NOMO-1 treated with dmso at 0.1 percent for 144 hours (cell line): ENCODE measurements at regions not wholly inside any gene's neighbourhood (a gene's known extent, or its start where the extent isn't known, plus 50 kb on each side); places are given as distances from the start of the nearest gene placed in this dataset.
"Not testable (repeated sequence)": the region's sequence is repeated elsewhere in the genome, so short reads cannot be mapped to it uniquely, and the experiment has no call there.

Experiments used
- DNase-seq: peaks from one replicate; lab custom pipeline; 2025; ENCODE audit not compliant: unreplicated experiment; lab: John Stamatoyannopoulos, UW

- no peak for DNase-seq
Measured at GRCh38 chr10:78427497-78428031, 393.9 kb downstream of the RPS24 start.

GRCh38 chr10:78428579-78428978 lies 394.9 kb downstream of the RPS24 start:
- no peak for DNase-seq

DNA sequence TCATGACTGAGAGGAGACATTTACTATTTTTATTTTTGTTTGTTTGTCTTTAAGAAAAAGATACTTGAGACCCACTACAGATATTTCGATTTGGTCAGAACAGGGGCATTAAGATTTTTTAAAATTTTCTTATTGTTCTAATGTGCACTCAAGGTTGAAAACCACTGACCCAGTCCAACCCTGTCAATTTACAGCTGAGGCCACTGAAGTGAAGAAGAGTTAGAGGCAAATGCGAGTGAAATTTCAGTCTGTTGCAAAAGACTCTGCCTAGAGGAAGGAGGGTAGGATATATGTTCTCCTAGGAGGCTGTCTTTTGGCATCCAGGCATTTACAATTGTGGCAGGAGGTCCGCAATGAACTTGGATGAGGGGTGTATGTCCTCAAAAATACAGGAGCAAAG lies 396.3 kb downstream of the RPS24 start:
- DNase-seq, result no peak

DNA sequence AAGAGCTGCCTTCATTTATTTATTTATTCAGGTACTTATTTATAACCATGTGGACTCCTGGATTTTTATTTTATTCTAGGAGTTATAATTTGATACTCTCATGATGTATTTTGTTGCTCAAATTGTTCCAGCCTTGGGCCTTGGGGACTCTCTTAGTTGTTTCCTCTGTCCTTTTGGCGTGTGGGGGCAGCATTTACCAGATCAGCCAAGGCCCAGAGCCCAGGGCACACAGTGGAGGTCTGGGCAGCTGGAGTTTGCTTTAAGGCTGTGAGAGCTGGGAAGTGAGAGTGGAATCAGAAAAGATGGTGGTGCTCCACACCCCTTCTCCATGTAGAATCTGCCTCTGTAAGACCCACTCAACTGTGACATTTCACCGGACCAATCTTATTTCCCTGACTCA lies 398.9 kb downstream of the RPS24 start:
- DNase-seq, result no peak

DNA sequence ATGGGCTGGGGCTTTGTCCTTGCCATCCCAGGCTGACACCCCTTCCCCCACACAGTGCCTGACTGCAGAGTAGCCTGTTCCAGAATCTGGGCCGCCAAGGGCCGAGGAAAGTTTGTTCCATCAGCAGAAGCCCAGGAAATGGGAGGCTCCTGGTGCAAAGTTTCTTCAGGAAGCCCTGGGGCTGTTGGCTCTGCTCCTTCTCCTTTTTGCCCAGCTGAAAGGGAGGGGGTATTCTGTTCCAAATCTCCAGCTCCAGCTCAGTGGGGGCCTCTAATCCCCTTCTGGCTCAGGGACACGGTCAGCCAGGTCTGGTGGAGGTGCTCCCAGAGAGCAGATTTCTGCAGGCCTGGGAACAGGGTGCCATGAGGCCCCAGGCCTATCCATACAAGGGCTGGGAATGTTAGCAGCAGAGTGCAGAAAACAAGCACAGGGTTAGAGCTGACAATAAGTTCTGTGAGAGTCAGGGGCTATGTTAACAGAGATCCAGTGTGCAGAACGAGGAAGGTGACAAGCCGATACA lies 399.5 kb downstream of the RPS24 start:
- no peak for DNase-seq

DNA sequence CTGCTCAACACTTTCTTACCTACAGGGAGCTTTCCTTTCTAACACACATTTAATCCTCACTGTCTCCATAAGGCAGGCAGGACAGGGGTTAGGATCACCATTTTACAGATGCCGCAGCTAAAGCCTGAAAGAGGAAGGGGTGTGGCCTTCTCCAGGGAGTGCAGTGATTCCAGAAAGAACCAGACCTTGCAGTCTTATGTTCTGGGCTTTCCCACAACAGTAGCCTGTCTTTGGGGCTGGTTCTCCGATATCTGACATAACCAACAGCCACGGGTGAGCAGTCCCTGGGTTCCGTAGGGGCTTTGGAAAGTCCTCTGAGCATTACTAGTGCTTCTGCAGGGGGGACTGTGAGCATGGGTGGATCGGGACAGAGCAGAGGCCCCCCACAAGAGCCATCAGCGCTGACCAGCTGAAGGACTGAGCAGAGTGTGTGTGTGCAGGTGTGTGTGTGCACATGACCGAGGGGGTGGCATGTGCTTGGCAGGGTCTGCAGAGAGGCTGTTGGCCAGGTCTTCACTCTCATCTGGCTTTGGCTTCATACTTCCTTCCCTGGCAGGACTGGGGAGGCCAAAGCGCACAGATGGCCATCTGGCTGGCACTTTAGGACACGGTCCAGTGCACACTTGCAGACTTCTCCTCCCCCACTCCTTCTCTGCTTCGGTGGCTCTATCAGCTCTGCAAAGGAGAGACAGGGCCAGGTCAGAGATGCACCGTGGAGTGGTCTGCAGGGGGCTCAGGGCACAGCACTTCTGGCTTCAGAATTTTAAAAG lies 400.3 kb downstream of the RPS24 start:
- no peak for DNase-seq

DNA sequence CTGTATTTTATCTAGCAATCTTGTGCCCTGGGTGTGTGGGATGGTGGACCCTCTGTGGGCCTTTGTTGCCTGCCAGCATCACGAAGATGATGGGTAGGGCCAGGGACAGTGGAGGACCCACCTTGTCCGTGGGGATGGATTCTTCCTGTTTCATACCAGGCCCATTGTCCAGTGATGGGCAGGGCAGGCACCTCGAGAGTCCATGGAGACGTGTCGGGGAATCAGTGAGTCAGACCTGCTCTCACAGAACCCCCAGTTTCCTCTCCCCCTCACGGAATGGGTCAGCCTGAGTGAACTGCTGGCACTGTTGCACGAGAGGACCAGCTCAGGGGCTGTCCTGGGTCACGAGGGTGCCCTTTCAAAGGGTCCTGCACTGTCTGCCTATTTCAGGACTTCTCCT lies 401.2 kb downstream of the RPS24 start:
- no peak for DNase-seq

DNA sequence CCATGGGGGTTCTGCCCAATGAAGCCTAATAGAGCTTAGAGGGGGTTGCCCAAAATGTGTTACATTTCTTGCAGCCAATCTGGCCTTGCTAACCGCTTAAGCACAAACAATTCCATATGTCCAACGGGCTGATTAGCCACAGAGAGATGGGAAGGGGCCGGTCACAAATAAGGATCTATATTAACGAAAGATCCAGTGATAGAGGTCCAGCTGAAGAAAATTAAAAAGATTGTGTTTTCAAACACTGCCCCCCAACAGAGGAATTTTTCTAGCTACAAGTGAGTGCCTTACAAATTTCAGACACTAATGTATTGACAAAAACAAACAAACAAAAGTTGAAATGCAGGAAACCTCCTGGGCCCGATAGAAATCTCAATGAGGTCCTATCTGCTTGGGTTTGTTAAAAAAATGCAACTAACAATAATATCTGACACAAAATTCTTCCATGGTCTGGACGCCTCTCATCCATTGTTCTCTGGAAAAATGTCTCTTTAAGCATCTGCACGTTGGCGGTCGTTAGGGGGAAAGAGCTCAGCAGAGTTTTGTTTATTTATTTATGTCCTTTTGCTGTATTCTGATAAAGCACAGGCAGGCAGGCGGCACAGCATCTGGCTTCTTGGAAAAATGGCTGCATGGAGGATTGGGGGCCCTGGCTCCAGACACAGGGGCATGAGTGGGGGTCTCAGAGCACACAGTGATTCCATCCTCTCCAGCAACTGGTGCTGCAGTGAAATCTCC lies 402.0 kb downstream of the RPS24 start:
- no peak for DNase-seq

DNA sequence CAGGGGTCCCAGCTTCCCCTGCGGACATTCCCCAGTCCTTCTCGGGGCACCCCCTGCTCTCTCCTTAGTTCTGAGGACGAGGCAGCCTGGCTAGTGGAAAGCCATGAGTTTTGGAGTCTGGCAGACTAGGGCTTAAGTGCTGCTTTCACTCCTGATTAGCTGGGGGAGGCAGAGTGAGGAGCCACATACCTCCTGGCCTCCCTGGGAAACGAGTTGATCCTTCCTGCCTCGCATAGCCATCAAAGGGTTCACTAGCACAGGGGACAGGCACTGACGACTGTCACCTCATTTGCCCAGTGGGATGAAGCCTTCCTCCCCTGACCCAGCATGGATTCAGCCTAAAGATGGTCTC lies 402.5 kb downstream of the RPS24 start:
- no peak for DNase-seq

- DNase-seq, result no peak
Measured at GRCh38 chr10:78436706-78437406, 403.2 kb downstream of the RPS24 start.

DNA sequence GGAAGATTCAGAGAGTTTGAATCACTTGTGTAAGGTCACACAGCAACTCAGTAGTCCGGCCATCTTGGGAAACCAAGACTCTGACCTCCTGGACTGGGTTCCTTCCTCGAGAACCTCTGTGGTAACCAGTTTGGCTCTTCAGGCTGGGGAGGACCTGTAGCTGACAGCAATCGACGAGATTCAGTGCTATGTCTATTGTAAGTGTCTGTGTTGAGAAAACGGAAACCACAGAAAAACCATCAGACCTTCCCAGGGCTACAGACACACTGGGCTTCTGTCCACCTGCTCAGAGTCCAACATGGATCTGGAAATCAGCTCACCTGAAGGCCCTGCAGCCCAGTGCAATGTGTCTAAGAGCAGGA lies 403.7 kb downstream of the RPS24 start:
- DNase-seq, result no peak

GRCh38 chr10:78437998-78438906 lies 404.6 kb downstream of the RPS24 start:
- no peak for DNase-seq

- DNase-seq, result no peak
Measured at GRCh38 chr10:78438907-78439809, 405.5 kb downstream of the RPS24 start.

DNA sequence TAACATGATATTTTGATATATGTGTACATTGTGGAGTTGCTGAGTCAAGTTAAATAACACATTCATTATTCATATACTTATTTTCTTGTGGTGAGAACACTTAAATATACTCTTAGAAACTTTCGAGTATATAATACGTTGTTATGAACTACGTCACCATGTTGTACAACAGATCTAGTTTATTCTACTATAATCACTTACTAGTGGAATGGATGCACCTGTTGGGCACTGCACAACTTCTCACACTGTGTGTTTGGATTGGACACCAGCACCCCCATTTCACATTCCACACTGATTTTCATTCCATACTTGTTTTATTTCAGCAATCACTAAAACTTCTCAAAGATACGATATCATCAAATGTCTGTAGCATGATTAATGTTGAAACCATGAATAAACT lies 407.3 kb downstream of the RPS24 start:
- DNase-seq, result no peak

GRCh38 chr10:78441694-78442093 lies 408.0 kb downstream of the RPS24 start:
- no peak for DNase-seq

- no peak for DNase-seq
Measured at GRCh38 chr10:78442836-78443550, 409.3 kb downstream of the RPS24 start.

- no peak for DNase-seq
Measured at GRCh38 chr10:78443900-78444571, 410.4 kb downstream of the RPS24 start.

- DNase-seq, result not testable (repeated sequence)
Measured at GRCh38 chr10:78444741-78445140, 411.1 kb downstream of the RPS24 start.
